Smooth muscle cell (in vitro differentiated cells): ENCODE measurements at regions not wholly inside any gene's neighbourhood (a gene's known extent, or its start where the extent isn't known, plus 50 kb on each side); places are given as distances from the start of the nearest gene placed in this dataset.

Experiments
- DNase-seq: peaks from one replicate; lab custom pipeline; 2025; ENCODE audit not compliant: unreplicated experiment; lab: John Stamatoyannopoulos, UW
- H2AFZ ChIP-seq: fragments of 200-600 bp; sonication (generic); 2 replicates; pipeline ENCODE4 v1.6.0; 2016; ENCODE audit warnings: antibody characterized with exemption, low read depth, mild to moderate bottlenecking
- H3F3A ChIP-seq: fragments of 200-600 bp; sonication (generic); 2 replicates; pipeline ENCODE4 v1.6.0; 2017; ENCODE audit warnings: antibody characterized with exemption, low read depth
- H3K27ac ChIP-seq: fragments of 200-600 bp; sonication (generic); 2 replicates; pipeline ENCODE4 v1.5.1; 2016; ENCODE audit warnings: low read depth, mild to moderate bottlenecking
- H3K27me3 ChIP-seq: fragments of 200-600 bp; sonication (generic); 2 replicates; pipeline ENCODE4 v1.6.1; 2016; ENCODE audit warnings: low read depth, mild to moderate bottlenecking
- H3K36me3 ChIP-seq: fragments of 200-600 bp; sonication (generic); 2 replicates; pipeline ENCODE4 v1.5.1; 2016; ENCODE audit warnings: low read depth
- H3K4me1 ChIP-seq: fragments of 200-600 bp; sonication (generic); 2 replicates; pipeline ENCODE4 v1.5.1; 2016; ENCODE audit warnings: low read depth
- H3K4me2 ChIP-seq: fragments of 200-600 bp; sonication (generic); 2 replicates; pipeline ENCODE4 v1.6.0; 2016; ENCODE audit warnings: mild to moderate bottlenecking
- H3K4me3 ChIP-seq: fragments of 200-600 bp; sonication (generic); 2 replicates; pipeline ENCODE4 v1.5.1; 2016; ENCODE audit warnings: mild to moderate bottlenecking
- H3K79me2 ChIP-seq: fragments of 200-600 bp; sonication (generic); 2 replicates; pipeline ENCODE4 v1.6.0; 2016; ENCODE audit warnings: low read depth, mild to moderate bottlenecking
- H3K9ac ChIP-seq: fragments of 200-600 bp; sonication (generic); 2 replicates; pipeline ENCODE4 v1.6.0; 2016; ENCODE audit warnings: low read depth
- H3K9me3 ChIP-seq: fragments of 200-600 bp; sonication (generic); replicated peaks from 2 replicates; pipeline ENCODE4 v1.5.1; 2016; ENCODE audit warnings: low read depth
- H4K20me1 ChIP-seq: fragments of 200-600 bp; sonication (generic); 2 replicates; pipeline ENCODE4 v1.6.0; 2016; ENCODE audit warnings: low read depth
- WGBS: methylation state at CpG from one replicate; pipeline ENCODE4 v1.1.7; 2016; ENCODE audit warnings: low lambda C conversion rate; 5-methylcytosine and 5-hydroxymethylcytosine counted together
- TF ChIP-seq, protein P1 (sequence below): fragments of 200-600 bp; sonication (generic); IDR thresholded peaks from 2 replicates; pipeline ENCODE4 v1.5.1; 2017; ENCODE audit warnings: borderline replicate concordance, mild to moderate bottlenecking, antibody characterized with exemption; ENCODE audit not compliant: insufficient read depth, poor library complexity, severe bottlenecking

DNA sequence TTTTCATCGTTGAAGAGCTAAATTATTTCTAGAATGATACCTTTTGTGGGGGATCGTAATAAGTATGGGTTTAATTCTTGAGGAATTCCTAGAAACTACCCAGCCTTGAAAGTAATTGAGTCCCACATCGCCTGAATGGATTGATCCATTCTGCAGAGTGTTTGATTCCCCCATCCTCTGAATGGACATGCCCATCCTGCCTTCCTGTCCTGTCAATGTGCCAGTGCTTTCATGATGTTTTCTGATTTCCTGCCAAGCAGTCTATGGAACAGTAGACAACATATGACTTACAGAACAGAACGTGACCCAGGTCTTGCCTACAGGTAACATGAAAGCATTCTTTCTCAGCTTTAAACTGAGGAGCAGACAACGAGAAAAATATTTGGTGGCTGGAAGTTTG, 319.2 kb downstream of the DRD1 start:
- H3F3A ChIP-seq, result no peaks in the 10 kb centered on the region
- 86% methylated on average over 5 of the region's 5 CpGs for WGBS

DNA sequence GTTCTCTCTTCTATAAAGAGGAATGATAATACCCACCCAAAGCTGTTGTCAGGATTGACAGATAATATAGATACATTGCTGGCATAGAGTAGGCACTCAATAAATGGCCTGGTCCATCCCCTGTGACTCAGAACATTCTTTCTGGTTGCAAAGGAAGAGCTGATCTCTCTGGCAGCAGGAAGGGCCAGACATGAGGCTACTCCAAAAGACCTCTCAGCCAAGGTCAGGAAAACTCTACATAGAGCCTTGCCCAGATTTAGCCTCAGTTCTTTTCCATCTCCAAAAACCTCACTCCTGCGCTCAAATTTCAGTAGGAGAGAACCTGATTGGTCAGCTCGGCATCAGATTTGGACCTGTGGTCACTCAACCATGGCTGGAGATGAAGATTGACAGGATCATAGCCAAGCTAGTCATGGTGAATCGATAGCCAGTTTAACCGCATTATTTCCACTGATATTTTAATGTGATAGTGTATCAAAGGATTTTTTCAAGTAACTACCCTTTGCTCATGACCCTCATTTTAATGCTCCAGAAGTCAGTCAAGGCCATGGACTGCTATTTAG, 319.6 kb downstream of the DRD1 start:
- Histone ChIP-seq H3F3A (no peaks in the 10 kb centered on the region), H3K4me2 (no peak overlapping the region), H3K9ac (no peak overlapping the region), H3K79me2 (no peaks in the 10 kb centered on the region), H4K20me1 (no peaks in the 10 kb centered on the region), H3K27me3 (no peaks in the 10 kb centered on the region), H3K9me3 (no peaks in the 10 kb centered on the region), H2AFZ (no peak overlapping the region), H3K4me1 (no peaks in the 10 kb centered on the region), H3K4me3 (no peak overlapping the region), H3K27ac (no peak overlapping the region), H3K36me3 (no peaks in the 10 kb centered on the region)
- WGBS, result over 99% methylated on average over 4 of the region's 4 CpGs
- TF ChIP-seq, protein P1, sequence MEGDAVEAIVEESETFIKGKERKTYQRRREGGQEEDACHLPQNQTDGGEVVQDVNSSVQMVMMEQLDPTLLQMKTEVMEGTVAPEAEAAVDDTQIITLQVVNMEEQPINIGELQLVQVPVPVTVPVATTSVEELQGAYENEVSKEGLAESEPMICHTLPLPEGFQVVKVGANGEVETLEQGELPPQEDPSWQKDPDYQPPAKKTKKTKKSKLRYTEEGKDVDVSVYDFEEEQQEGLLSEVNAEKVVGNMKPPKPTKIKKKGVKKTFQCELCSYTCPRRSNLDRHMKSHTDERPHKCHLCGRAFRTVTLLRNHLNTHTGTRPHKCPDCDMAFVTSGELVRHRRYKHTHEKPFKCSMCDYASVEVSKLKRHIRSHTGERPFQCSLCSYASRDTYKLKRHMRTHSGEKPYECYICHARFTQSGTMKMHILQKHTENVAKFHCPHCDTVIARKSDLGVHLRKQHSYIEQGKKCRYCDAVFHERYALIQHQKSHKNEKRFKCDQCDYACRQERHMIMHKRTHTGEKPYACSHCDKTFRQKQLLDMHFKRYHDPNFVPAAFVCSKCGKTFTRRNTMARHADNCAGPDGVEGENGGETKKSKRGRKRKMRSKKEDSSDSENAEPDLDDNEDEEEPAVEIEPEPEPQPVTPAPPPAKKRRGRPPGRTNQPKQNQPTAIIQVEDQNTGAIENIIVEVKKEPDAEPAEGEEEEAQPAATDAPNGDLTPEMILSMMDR, result no peak
- no peak for DNase-seq

More for the DNA sequence above, 319.2 kb downstream of the DRD1 start:
- no peak overlapping the region for H3K4me3 ChIP-seq
- no peak overlapping the region for H3K4me2 ChIP-seq
- TF ChIP-seq, protein P1, result no peak
- DNase-seq, result no peak
- no peaks in the 10 kb centered on the region for H3K9me3 ChIP-seq
- H3K27ac ChIP-seq, result no peak overlapping the region
- no peaks in the 10 kb centered on the region for H3K36me3 ChIP-seq
- H3K4me1 ChIP-seq, result no peaks in the 10 kb centered on the region
- H3K9ac ChIP-seq, result no peak overlapping the region
- no peaks in the 10 kb centered on the region for H3K27me3 ChIP-seq
- H3K79me2 ChIP-seq, result no peaks in the 10 kb centered on the region
- H2AFZ ChIP-seq, result no peak overlapping the region
- no peaks in the 10 kb centered on the region for H4K20me1 ChIP-seq

DNA sequence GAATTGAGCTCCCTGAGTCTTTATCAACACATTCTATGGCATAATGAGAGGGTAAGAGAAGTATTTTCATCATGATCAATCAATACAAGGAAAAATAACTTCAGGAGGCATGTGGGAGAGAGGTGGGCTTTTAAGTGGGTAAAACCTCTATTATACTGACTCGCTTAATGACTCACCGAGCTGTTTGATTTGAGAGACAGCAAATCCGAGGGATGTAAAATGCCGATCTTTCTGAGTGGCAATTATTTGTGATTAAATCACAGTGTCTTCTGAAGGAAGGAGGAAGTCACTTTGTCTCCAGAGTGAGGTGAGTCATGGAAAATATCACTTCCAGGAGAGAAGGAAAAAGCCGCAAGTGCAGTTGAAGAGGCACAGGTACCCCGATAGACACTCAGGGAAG, 320.4 kb downstream of the DRD1 start:
- WGBS, result 81% methylated on average over 6 of the region's 6 CpGs
- no peak for DNase-seq
- Histone ChIP-seq H3K36me3 (no peaks in the 10 kb centered on the region), H3F3A (no peaks in the 10 kb centered on the region), H3K79me2 (no peaks in the 10 kb centered on the region), H3K4me1 (no peaks in the 10 kb centered on the region), H3K27ac (no peak overlapping the region), H3K4me2 (no peak overlapping the region), H2AFZ (no peak overlapping the region), H3K4me3 (no peak overlapping the region), H4K20me1 (no peaks in the 10 kb centered on the region), H3K9me3 (no peaks in the 10 kb centered on the region), H3K27me3 (no peaks in the 10 kb centered on the region), H3K9ac (no peak overlapping the region)
- TF ChIP-seq, protein P1, result no peak

DNA sequence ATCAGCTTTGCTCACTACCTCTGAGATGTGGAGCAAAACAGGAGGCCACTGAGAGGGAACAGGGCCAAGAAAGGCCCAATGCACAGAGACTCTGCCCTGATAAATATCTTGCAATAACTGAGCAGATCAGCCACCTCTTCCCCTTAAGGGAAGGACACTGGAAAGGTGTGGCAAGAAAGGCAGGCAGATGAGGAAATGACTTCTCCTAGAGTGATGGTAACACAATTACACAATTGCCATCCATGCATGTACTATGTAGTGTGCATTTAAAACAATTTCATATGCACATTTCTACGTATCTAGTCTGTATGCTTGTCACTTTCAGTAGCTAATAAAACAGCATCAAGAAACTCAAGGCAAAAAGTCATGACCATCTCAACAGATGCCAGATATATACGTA, 322.5 kb downstream of the DRD1 start:
- Histone ChIP-seq H3K79me2 (no peaks in the 10 kb centered on the region), H3K4me1 (no peaks in the 10 kb centered on the region), H2AFZ (no peak overlapping the region), H3K9ac (no peak overlapping the region), H3K27me3 (peaks cover 15% of the 10 kb centered on the region), H3K36me3 (no peaks in the 10 kb centered on the region), H3K9me3 (no peaks in the 10 kb centered on the region), H4K20me1 (no peaks in the 10 kb centered on the region), H3K4me3 (no peak overlapping the region), H3K27ac (no peak overlapping the region), H3K4me2 (no peak overlapping the region), H3F3A (no peaks in the 10 kb centered on the region)
- no peak for DNase-seq
- WGBS, result 99% methylated on average over 2 of the region's 2 CpGs
- TF ChIP-seq, protein P1, result no peak
